ENCODE measurements at regions not wholly inside any gene's neighbourhood (a gene's known extent, or its start where the extent isn't known, plus 50 kb on each side); places are given as distances from the start of the nearest gene placed in this dataset.

GRCh38 chr3:73955494-73956070 lies 330.8 kb upstream of the PDZRN3 start:
- no peak overlapping the region for H3K27ac ChIP-seq
- no peaks in the 10 kb centered on the region for H3K4me1 ChIP-seq
- WGBS, 3 donors, result 81 to 88% (median 83%) methylated on average over 2 of the region's 2 CpGs
- TF ChIP-seq CTCF (IDR thresholded peaks at IDR 0.05), result no peak
- no peaks in the 10 kb centered on the region for H3K9me3 ChIP-seq
- H3K27me3 ChIP-seq (ENCODE audit: insufficient read depth in 3 of 3, low read length in 2 of 3), result no peaks in the 10 kb centered on the region
- H3K36me3 ChIP-seq (ENCODE audit: insufficient read depth in 1 of 2, low read depth in 1 of 2), result no peaks in the 10 kb centered on the region
- no peak overlapping the region for H3K4me3 ChIP-seq
- no peak for DNase-seq
- intact Hi-C loops (cut with DNase I), result no loop called here
- ATAC-seq, result no peak

- intact Hi-C loops (cut with DNase I), result no loop called here
- Histone ChIP-seq H3K4me1 (no peaks in the 10 kb centered on the region), H3K4me3 (no peak overlapping the region), H3K9me3 (no peaks in the 10 kb centered on the region), H3K27ac (no peak overlapping the region), H3K27me3 (ENCODE audit: insufficient read depth in 3 of 3, low read length in 2 of 3) (no peaks in the 10 kb centered on the region), H3K36me3 (ENCODE audit: insufficient read depth in 1 of 2, low read depth in 1 of 2) (no peaks in the 10 kb centered on the region)
- DNase-seq (no peak), ATAC-seq (no peak)
- 62 to 70% (median 70%) methylated on average over 1 of the region's 1 CpG for WGBS, 3 donors
- no peak for TF ChIP-seq CTCF (IDR thresholded peaks at IDR 0.05)
Observed at GRCh38 chr3:73954506-73954905, 329.8 kb upstream of the PDZRN3 start.

GRCh38 chr3:73952781-73953180 lies 328.0 kb upstream of the PDZRN3 start:
- Histone ChIP-seq H3K36me3 (ENCODE audit: insufficient read depth in 1 of 2, low read depth in 1 of 2) (no peaks in the 10 kb centered on the region), H3K4me1 (no peaks in the 10 kb centered on the region), H3K9me3 (no peaks in the 10 kb centered on the region), H3K27me3 (ENCODE audit: insufficient read depth in 3 of 3, low read length in 2 of 3) (no peaks in the 10 kb centered on the region), H3K27ac (no peak overlapping the region), H3K4me3 (no peak overlapping the region)
- DNase-seq (no peak), ATAC-seq (no peak)
- WGBS, 3 donors, result 74 to 82% (median 77%) methylated on average over 1 of the region's 1 CpG
- intact Hi-C loops (cut with DNase I), result no loop called here
- TF ChIP-seq CTCF (IDR thresholded peaks at IDR 0.05), result no peak

GRCh38 chr3:73950865-73951558 lies 326.3 kb upstream of the PDZRN3 start:
- DNase-seq (no peak), ATAC-seq (no peak)
- Histone ChIP-seq H3K4me1 (no peaks in the 10 kb centered on the region), H3K27me3 (ENCODE audit: insufficient read depth in 3 of 3, low read length in 2 of 3) (no peaks in the 10 kb centered on the region), H3K36me3 (ENCODE audit: insufficient read depth in 1 of 2, low read depth in 1 of 2) (no peaks in the 10 kb centered on the region), H3K27ac (no peak overlapping the region), H3K9me3 (no peaks in the 10 kb centered on the region), H3K4me3 (no peak overlapping the region)
- intact Hi-C loops (cut with DNase I), result no loop called here
- WGBS, 3 donors, result 39 to 50% (median 44%) methylated on average over 4 of the region's 4 CpGs
- no peak for TF ChIP-seq CTCF (IDR thresholded peaks at IDR 0.05)

GRCh38 chr3:73945541-73945940 lies 320.8 kb upstream of the PDZRN3 start:
- intact Hi-C loops (cut with DNase I), result no loop called here
- no peaks in the 10 kb centered on the region for H3K9me3 ChIP-seq
- ATAC-seq (no peak), DNase-seq (no peak)
- H3K27ac ChIP-seq, result no peak overlapping the region
- H3K4me3 ChIP-seq, result no peak overlapping the region
- H3K36me3 ChIP-seq (ENCODE audit: insufficient read depth in 1 of 2, low read depth in 1 of 2), result no peaks in the 10 kb centered on the region
- no peaks in the 10 kb centered on the region for H3K27me3 ChIP-seq (ENCODE audit: insufficient read depth in 3 of 3, low read length in 2 of 3)
- TF ChIP-seq CTCF (IDR thresholded peaks at IDR 0.05), result no peak
- WGBS, 3 donors, result 88 to 90% (median 89%) methylated on average over 4 of the region's 4 CpGs
- H3K4me1 ChIP-seq, result no peaks in the 10 kb centered on the region

Data from psoas muscle (tissue), 7 donors.